ENCODE measurements at regions not wholly inside any gene's neighbourhood (a gene's known extent, or its start where the extent isn't known, plus 50 kb on each side); places are given as distances from the start of the nearest gene placed in this dataset.

GRCh38 chr12:69070319-69071090 is 137.5 kb upstream of the CPM start:
- no peak overlapping the region for H3K27ac ChIP-seq (ENCODE audit: low read depth, low read length)
- H3K9me3 ChIP-seq (ENCODE audit: control insufficient read depth, insufficient read depth, low read length), result no peaks in the 10 kb centered on the region
- H4K20me1 ChIP-seq (ENCODE audit: control insufficient read depth, insufficient read depth, low read depth, low read length), result no peaks in the 10 kb centered on the region
- peak; percentile 96 for TF ChIP-seq CTCF (IDR thresholded peaks at IDR 0.05; ENCODE audit: low read depth, low read length, poor library complexity, severe bottlenecking)
- TF ChIP-seq EZH2phosphoT487 (IDR thresholded peaks at IDR 0.05; ENCODE audit: borderline replicate concordance, low read length), result no peak
- H3K4me3 ChIP-seq (ENCODE audit: low read length), result no peak overlapping the region
- no peaks in the 10 kb centered on the region for H3K27me3 ChIP-seq (ENCODE audit: control insufficient read depth, low read length)
- H3K4me1 ChIP-seq (ENCODE audit: control insufficient read depth, low read length), result peaks cover 16% of the 10 kb centered on the region
- no peak overlapping the region for H3K4me2 ChIP-seq (ENCODE audit: low read length)
- H3K9me2 ChIP-seq (replicated peaks; ENCODE audit: control insufficient read depth, low read length), result no peaks in the 10 kb centered on the region
- H3F3A ChIP-seq (ENCODE audit: control insufficient read depth, insufficient read depth), result no peaks in the 10 kb centered on the region
- H3K36me3 ChIP-seq (ENCODE audit: control insufficient read depth, low read length), result no peaks in the 10 kb centered on the region
- H3K79me2 ChIP-seq (ENCODE audit: control insufficient read depth, low read length), result no peaks in the 10 kb centered on the region

GRCh38 chr12:69071091-69071370 is 138.1 kb upstream of the CPM start:
- TF ChIP-seq CTCF (IDR thresholded peaks at IDR 0.05; ENCODE audit: low read depth, low read length, poor library complexity, severe bottlenecking) (no peak), EZH2phosphoT487 (IDR thresholded peaks at IDR 0.05; ENCODE audit: borderline replicate concordance, low read length) (no peak)
- Histone ChIP-seq H3K27me3 (ENCODE audit: control insufficient read depth, low read length) (no peaks in the 10 kb centered on the region), H3K9me3 (ENCODE audit: control insufficient read depth, insufficient read depth, low read length) (no peaks in the 10 kb centered on the region), H3K27ac (ENCODE audit: low read depth, low read length) (no peak overlapping the region), H3F3A (ENCODE audit: control insufficient read depth, insufficient read depth) (no peaks in the 10 kb centered on the region), H3K9me2 (replicated peaks; ENCODE audit: control insufficient read depth, low read length) (no peaks in the 10 kb centered on the region), H3K4me2 (ENCODE audit: low read length) (no peak overlapping the region), H4K20me1 (ENCODE audit: control insufficient read depth, insufficient read depth, low read depth, low read length) (no peaks in the 10 kb centered on the region), H3K4me3 (ENCODE audit: low read length) (no peak overlapping the region), H3K4me1 (ENCODE audit: control insufficient read depth, low read length) (peaks cover 16% of the 10 kb centered on the region), H3K36me3 (ENCODE audit: control insufficient read depth, low read length) (no peaks in the 10 kb centered on the region), H3K79me2 (ENCODE audit: control insufficient read depth, low read length) (no peaks in the 10 kb centered on the region)

- Histone ChIP-seq H3K27me3 (ENCODE audit: control insufficient read depth, low read length) (no peaks in the 10 kb centered on the region), H3K36me3 (ENCODE audit: control insufficient read depth, low read length) (no peaks in the 10 kb centered on the region), H3K9me2 (replicated peaks; ENCODE audit: control insufficient read depth, low read length) (no peaks in the 10 kb centered on the region), H3K4me1 (ENCODE audit: control insufficient read depth, low read length) (peaks cover 16% of the 10 kb centered on the region), H3K79me2 (ENCODE audit: control insufficient read depth, low read length) (no peaks in the 10 kb centered on the region), H3K4me3 (ENCODE audit: low read length) (no peak overlapping the region), H4K20me1 (ENCODE audit: control insufficient read depth, insufficient read depth, low read depth, low read length) (no peaks in the 10 kb centered on the region), H3K9me3 (ENCODE audit: control insufficient read depth, insufficient read depth, low read length) (no peaks in the 10 kb centered on the region), H3F3A (ENCODE audit: control insufficient read depth, insufficient read depth) (no peaks in the 10 kb centered on the region), H3K27ac (ENCODE audit: low read depth, low read length) (no peak overlapping the region), H3K4me2 (ENCODE audit: low read length) (no peak overlapping the region)
- no peak for TF ChIP-seq EZH2phosphoT487 (IDR thresholded peaks at IDR 0.05; ENCODE audit: borderline replicate concordance, low read length)
- TF ChIP-seq CTCF (IDR thresholded peaks at IDR 0.05; ENCODE audit: low read depth, low read length, poor library complexity, severe bottlenecking), result no peak
Measured at GRCh38 chr12:69073035-69073434, 140.1 kb upstream of the CPM start.

Data from DOHH2 (cell line).